H1 (cell line): ENCODE measurements at regions not wholly inside any gene's neighbourhood (a gene's known extent, or its start where the extent isn't known, plus 50 kb on each side); places are given as distances from the start of the nearest gene placed in this dataset.

Experiments used
- BRCA1 ChIP-seq: IDR thresholded peaks from 2 replicates; pipeline ENCODE4 v1.6.1; 2012; ENCODE audit warnings: low read depth, low read length, improper control_type of control experiment
- CTCF ChIP-seq, 3 experiments: IDR thresholded peaks; 1 replicate in 2 of 3; 2 replicates in 1 of 3; pipeline versions ENCODE4 v1.5.1 to v1.6.1; 2011; ENCODE audit warnings: low read length in 3 of 3, mild to moderate bottlenecking in 3 of 3, inconsistent platforms in 2 of 3, low read depth in 1 of 3, moderate library complexity in 1 of 3; ENCODE audit not compliant: insufficient read depth in 1 of 3; ENCODE audit errors: control extremely low read depth in 1 of 3
- EP300 ChIP-seq, 2 experiments: IDR thresholded peaks; 1 replicate in 1 of 2; 2 replicates in 1 of 2; pipeline ENCODE4 v1.6.1; 2011 to 2012; ENCODE audit warnings: low read depth in 2 of 2, low read length in 2 of 2, mild to moderate bottlenecking in 2 of 2, borderline replicate concordance in 1 of 2, inconsistent platforms in 1 of 2, moderate library complexity in 1 of 2
- EZH2 ChIP-seq: fragments of 200-600 bp; sonication (generic); IDR thresholded peaks from 2 replicates; pipeline ENCODE4 v1.7.1; 2012; ENCODE audit warnings: low read depth, mild to moderate bottlenecking, moderate library complexity, low read length, inconsistent platforms; ENCODE audit not compliant: severe bottlenecking
- JUN ChIP-seq: IDR thresholded peaks from 2 replicates; pipeline ENCODE4 v1.6.1; 2011; ENCODE audit warnings: low read depth, mild to moderate bottlenecking, improper control_type of control experiment, low read length
- KDM4A ChIP-seq: IDR thresholded peaks from one replicate; pipeline ENCODE4 v1.7.1; 2012; ENCODE audit warnings: low read depth, mild to moderate bottlenecking, moderate library complexity, low read length, inconsistent platforms; ENCODE audit not compliant: severe bottlenecking
- MAX ChIP-seq: IDR thresholded peaks from 2 replicates; pipeline ENCODE4 v1.6.1; 2012; ENCODE audit warnings: inconsistent platforms
- NRF1 ChIP-seq: IDR thresholded peaks from 2 replicates; pipeline ENCODE4 v1.6.1; 2011; ENCODE audit warnings: mild to moderate bottlenecking, low read depth, low read length, improper control_type of control experiment
- POLR2A ChIP-seq, 2 experiments: IDR thresholded peaks; 1 replicate in 1 of 2; 2 replicates in 1 of 2; pipeline ENCODE4 v1.6.1; 2011; ENCODE audit warnings: low read depth in 2 of 2, low read length in 2 of 2, mild to moderate bottlenecking in 2 of 2; ENCODE audit errors: control extremely low read depth in 1 of 2
- RFX5 ChIP-seq: IDR thresholded peaks from 2 replicates; pipeline ENCODE4 v1.6.1; 2011; ENCODE audit warnings: low read depth, low read length, improper control_type of control experiment, borderline replicate concordance
- SP1 ChIP-seq: IDR thresholded peaks from 2 replicates; pipeline ENCODE4 v1.6.1; 2011; ENCODE audit warnings: low read depth, low read length
- SUZ12 ChIP-seq: fragments of 200-600 bp; sonication (generic); IDR thresholded peaks from 2 replicates; pipeline ENCODE4 v1.6.1; 2012; ENCODE audit warnings: mild to moderate bottlenecking, inconsistent platforms, low read length, moderate library complexity, mixed read lengths
- YY1 ChIP-seq: IDR thresholded peaks from 2 replicates; pipeline ENCODE4 v1.6.1; 2011; ENCODE audit warnings: low read depth, mild to moderate bottlenecking, low read length

DNA sequence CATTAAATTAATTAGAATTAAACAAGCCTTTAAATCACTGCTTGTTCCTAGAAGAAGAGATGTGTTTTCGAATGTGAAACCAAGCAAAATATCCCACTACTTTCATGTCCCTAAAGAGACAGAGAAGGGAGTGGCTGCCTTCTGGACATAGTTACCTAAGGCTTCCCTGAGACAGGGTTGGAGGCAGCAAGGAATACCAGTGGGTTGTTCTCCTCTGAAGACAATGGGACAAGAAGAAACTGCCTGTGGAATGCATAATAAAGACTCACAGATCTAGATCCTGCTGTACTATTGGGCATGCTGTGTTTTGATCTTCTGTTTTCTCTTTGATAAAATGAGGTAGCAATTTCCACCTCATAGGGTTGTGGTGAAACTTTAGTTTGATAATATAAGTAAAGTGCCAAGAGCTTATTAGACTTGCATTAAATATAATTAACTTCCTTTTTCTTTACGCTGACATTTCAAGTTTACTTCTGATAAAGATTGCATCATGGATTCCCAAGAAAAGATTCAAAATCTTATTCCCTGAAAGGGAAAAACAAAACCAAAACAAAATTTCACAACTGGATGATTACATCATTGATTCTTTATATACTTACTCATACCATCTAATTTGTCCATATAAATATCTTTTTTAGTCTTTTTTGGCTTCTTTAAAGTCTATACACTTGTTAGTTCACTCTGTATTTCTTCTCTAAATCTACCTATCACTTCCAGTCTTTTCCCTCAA lies 621.3 kb downstream of the ETS1 start:
- TF ChIP-seq YY1 = no peak
- TF ChIP-seq EP300 (IDR thresholded peaks at IDR 0.05; ENCODE audit: borderline replicate concordance in 1 of 2, low read depth in 2 of 2, low read length in 2 of 2) = no peak
- no peak for TF ChIP-seq POLR2A (IDR thresholded peaks at IDR 0.05; ENCODE audit: control extremely low read depth in 1 of 2, low read depth in 2 of 2, low read length in 2 of 2)
- no peak for TF ChIP-seq MAX
- TF ChIP-seq NRF1 = no peak
- TF ChIP-seq SP1 = no peak
- no peak for TF ChIP-seq JUN
- no peak for TF ChIP-seq CTCF (IDR thresholded peaks at IDR 0.05; ENCODE audit: control extremely low read depth in 1 of 3, insufficient read depth in 1 of 3, low read depth in 1 of 3, low read length in 3 of 3)
- no peak for TF ChIP-seq SUZ12
- TF ChIP-seq BRCA1 = no peak
- no peak for TF ChIP-seq EZH2
- TF ChIP-seq KDM4A = no peak
- TF ChIP-seq RFX5 = no peak
